ENCODE measurements at regions not wholly inside any gene's neighbourhood (a gene's known extent, or its start where the extent isn't known, plus 50 kb on each side); places are given as distances from the start of the nearest gene placed in this dataset.

DNA sequence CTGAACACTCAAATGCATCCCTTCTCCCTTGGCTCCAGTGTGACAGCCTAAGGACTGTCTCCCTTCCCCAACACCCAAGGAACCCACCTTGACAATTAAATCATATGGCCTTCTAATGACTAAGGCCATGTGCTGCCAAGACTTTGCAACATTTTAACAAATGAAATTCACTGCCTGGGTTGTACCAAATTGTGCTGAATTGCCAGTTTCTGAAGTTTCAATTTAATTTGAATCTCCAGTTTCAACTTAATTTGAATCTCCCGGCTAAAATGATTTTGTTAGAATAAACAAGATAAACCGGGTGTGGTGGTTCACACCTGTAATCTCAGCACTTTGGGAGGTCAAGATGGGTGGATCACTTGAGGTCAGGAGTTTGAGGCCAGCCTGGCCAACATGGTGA is 72.4 kb upstream of the RAP2B start:
- no peaks in the 10 kb centered on the region for H3K27me3 ChIP-seq
- H3K9me3 ChIP-seq = no peaks in the 10 kb centered on the region
- no peak for DNase-seq
- H3K36me3 ChIP-seq = no peaks in the 10 kb centered on the region
- H3K4me1 ChIP-seq = peaks cover 0 to 6% (median 0%) of the 10 kb centered on the region in 4 donors
- no peak overlapping the region for H3K27ac ChIP-seq
- no peak overlapping the region for H3K4me3 ChIP-seq
- TF ChIP-seq EP300 (IDR thresholded peaks at IDR 0.05) = no peak
- no peak for TF ChIP-seq POLR2AphosphoS5 (IDR thresholded peaks at IDR 0.05)
- TF ChIP-seq, protein P1, sequence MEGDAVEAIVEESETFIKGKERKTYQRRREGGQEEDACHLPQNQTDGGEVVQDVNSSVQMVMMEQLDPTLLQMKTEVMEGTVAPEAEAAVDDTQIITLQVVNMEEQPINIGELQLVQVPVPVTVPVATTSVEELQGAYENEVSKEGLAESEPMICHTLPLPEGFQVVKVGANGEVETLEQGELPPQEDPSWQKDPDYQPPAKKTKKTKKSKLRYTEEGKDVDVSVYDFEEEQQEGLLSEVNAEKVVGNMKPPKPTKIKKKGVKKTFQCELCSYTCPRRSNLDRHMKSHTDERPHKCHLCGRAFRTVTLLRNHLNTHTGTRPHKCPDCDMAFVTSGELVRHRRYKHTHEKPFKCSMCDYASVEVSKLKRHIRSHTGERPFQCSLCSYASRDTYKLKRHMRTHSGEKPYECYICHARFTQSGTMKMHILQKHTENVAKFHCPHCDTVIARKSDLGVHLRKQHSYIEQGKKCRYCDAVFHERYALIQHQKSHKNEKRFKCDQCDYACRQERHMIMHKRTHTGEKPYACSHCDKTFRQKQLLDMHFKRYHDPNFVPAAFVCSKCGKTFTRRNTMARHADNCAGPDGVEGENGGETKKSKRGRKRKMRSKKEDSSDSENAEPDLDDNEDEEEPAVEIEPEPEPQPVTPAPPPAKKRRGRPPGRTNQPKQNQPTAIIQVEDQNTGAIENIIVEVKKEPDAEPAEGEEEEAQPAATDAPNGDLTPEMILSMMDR (IDR thresholded peaks at IDR 0.05) = no peak
- no peak for TF ChIP-seq POLR2A (IDR thresholded peaks at IDR 0.05)
- intact Hi-C loops (cut with DNase I) = no loop called here
- WGBS, 2 donors = 57 to 85% methylated on average over 2 of the region's 2 CpGs

DNA sequence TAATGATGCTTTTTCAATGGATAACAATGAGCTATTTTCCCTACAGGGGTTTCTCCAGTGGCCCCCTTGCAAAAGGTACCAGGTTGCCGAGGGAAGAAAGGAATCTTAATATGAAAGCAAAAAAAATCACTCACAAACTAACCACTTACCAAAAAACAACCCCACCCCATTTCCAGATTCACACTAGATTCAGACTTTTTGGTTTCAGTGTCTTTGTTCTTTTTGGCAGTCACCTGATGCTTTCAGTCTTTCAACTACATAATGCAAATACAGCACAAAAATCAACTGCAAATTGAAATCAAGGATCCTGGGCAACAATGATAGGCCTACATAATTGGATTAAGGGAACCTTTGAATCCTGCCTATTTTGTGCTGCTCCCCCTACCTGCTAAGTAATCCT is 71.1 kb upstream of the RAP2B start:
- no peak for DNase-seq
- no peak overlapping the region for H3K27ac ChIP-seq

DNA sequence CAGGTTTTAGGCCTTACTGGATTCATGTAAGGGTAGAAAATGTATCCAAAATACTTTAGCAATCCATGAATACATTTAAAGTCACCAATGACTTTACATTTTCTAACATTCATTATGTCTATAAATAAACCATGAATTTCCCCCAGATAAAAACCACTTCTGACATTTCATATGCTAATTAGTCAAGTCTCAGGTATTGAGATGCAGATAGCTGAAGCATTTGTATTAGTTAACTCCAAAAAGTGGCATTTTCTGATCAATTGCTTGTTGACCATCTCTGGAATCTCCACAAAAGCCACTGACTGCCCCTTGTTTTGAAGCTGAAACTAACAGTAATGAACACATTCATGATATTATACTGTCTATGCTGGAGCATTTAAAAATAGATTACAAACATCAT is 68.4 kb upstream of the RAP2B start:
- H3K4me3 ChIP-seq = no peak overlapping the region
- no peaks in the 10 kb centered on the region for H3K27me3 ChIP-seq
- TF ChIP-seq POLR2AphosphoS5 (IDR thresholded peaks at IDR 0.05) (no peak), POLR2A (IDR thresholded peaks at IDR 0.05) (no peak), EP300 (IDR thresholded peaks at IDR 0.05) (no peak)
- TF ChIP-seq, protein P1 (IDR thresholded peaks at IDR 0.05) = no peak
- H3K9me3 ChIP-seq = no peaks in the 10 kb centered on the region
- DNase-seq = no peak
- no peak overlapping the region for H3K27ac ChIP-seq
- peaks cover 0 to 7% (median 0%) of the 10 kb centered on the region in 4 donors for H3K4me1 ChIP-seq
- intact Hi-C loops (cut with DNase I) = no loop called here
- H3K36me3 ChIP-seq = no peaks in the 10 kb centered on the region

More for the DNA sequence above, 71.1 kb upstream of the RAP2B start:
- WGBS, 2 donors = 69 to 92% methylated on average over 1 of the region's 1 CpG
- Histone ChIP-seq H3K27me3 (no peaks in the 10 kb centered on the region), H3K36me3 (no peaks in the 10 kb centered on the region), H3K4me1 (peaks cover 0 to 7% (median 0%) of the 10 kb centered on the region in 4 donors), H3K4me3 (no peak overlapping the region), H3K9me3 (no peaks in the 10 kb centered on the region)
- intact Hi-C loops (cut with DNase I) = no loop called here
- TF ChIP-seq POLR2AphosphoS5 (IDR thresholded peaks at IDR 0.05) (no peak), EP300 (IDR thresholded peaks at IDR 0.05) (no peak), POLR2A (IDR thresholded peaks at IDR 0.05) (no peak)
- TF ChIP-seq, protein P1 (IDR thresholded peaks at IDR 0.05) = no peak

DNA sequence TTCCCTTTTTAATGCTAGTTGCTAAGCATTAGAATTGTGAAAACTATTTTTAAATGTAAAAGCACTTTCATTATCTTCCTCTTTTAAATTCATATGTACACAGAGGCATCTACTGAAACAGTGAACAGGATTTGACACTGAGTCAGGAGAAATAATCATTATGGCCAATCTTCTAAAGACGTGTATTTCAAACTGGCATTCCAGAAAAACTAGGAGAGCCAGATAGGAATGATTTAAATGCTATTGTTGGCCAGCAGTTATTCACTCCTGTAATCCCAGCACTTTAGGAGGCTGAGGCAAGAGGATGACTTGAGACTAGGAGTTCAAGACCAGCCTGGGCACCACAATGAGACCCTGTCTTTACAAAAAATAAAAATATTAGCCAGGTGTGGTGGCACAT is 67.6 kb upstream of the RAP2B start:
- TF ChIP-seq POLR2A (IDR thresholded peaks at IDR 0.05) (no peak), EP300 (IDR thresholded peaks at IDR 0.05) (no peak), POLR2AphosphoS5 (IDR thresholded peaks at IDR 0.05) (no peak)
- TF ChIP-seq, protein P1 (IDR thresholded peaks at IDR 0.05) = no peak
- peaks cover 0 to 7% (median 0%) of the 10 kb centered on the region in 4 donors for H3K4me1 ChIP-seq
- no peaks in the 10 kb centered on the region for H3K9me3 ChIP-seq
- intact Hi-C loops (cut with DNase I) = no loop called here
- H3K36me3 ChIP-seq = no peaks in the 10 kb centered on the region
- H3K27ac ChIP-seq = no peak overlapping the region
- H3K4me3 ChIP-seq = no peak overlapping the region
- 73 to 74% methylated on average over 1 of the region's 1 CpG for WGBS, 2 donors
- DNase-seq = no peak
- H3K27me3 ChIP-seq = no peaks in the 10 kb centered on the region

DNA sequence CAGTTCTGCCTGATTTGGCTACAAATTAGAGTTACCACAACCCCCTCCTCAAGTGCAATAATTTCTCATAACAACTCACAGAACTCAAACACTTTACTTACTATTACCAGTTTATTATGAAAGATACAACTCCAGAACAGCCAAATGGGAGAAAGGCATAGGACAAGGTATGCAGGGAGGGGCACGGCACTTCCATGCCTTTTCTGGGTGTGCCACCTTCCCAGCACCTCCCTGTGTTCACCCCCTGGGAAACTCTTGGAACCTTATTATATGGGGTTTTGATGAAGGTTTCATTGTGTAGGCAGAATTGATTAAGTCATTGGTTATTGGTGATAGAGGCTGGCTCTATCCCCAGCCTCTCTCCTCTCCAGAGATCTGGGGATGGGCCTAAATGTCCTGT is 66.6 kb upstream of the RAP2B start:
- TF ChIP-seq EP300 (IDR thresholded peaks at IDR 0.05) (no peak), POLR2A (IDR thresholded peaks at IDR 0.05) (no peak), POLR2AphosphoS5 (IDR thresholded peaks at IDR 0.05) (no peak)
- TF ChIP-seq, protein P1 (IDR thresholded peaks at IDR 0.05) = no peak
- no peak overlapping the region for H3K4me3 ChIP-seq
- intact Hi-C loops (cut with DNase I) = no loop called here
- H3K36me3 ChIP-seq = no peaks in the 10 kb centered on the region
- no peak overlapping the region for H3K27ac ChIP-seq
- 24 to 73% methylated on average over 1 of the region's 1 CpG for WGBS, 2 donors
- H3K9me3 ChIP-seq = no peaks in the 10 kb centered on the region
- peaks cover 0 to 7% (median 0%) of the 10 kb centered on the region in 4 donors for H3K4me1 ChIP-seq
- H3K27me3 ChIP-seq = no peaks in the 10 kb centered on the region
- no peak for DNase-seq
